B cell (primary cell): ENCODE measurements at regions not wholly inside any gene's neighbourhood (a gene's known extent, or its start where the extent isn't known, plus 50 kb on each side); places are given as distances from the start of the nearest gene placed in this dataset.

Source experiments
- ATAC-seq: fragments of 200-7000 bp; cut with Tn5 transposase; one replicate; pipeline ENCODE4 v1.10.0; 2021; ENCODE audit warnings: low read depth, mild to moderate bottlenecking, moderate number of reproducible peaks, moderate library complexity
- CTCF ChIA-PET: fragments of 350-600 bp; sonication (Branson Sonifier 250); formaldehyde crosslinking; loops from one replicate; lab custom pipeline; 2021; ENCODE audit warnings: antibody characterized with exemption, inconsistent platforms; lab: Charles Lee
- POLR2A ChIA-PET: fragments of 350-600 bp; sonication (Branson Sonifier 250); formaldehyde crosslinking; loops from one replicate; lab custom pipeline; 2021; ENCODE audit warnings: antibody characterized with exemption; lab: Charles Lee
- DNase-seq: peaks from one replicate; pipeline ENCODE4 v3.0.0; 2013
- H2AFZ ChIP-seq: 2 replicates; pipeline ENCODE4 v1.6.1; 2012; ENCODE audit warnings: mild to moderate bottlenecking, low read depth, low read length; ENCODE audit not compliant: insufficient read depth, poor library complexity, severe bottlenecking
- H3K27ac ChIP-seq, 2 donors: 1 replicate in 1 of 2; 2 replicates in 1 of 2; pipeline ENCODE4 v1.5.1; 2012 to 2013; ENCODE audit warnings: low read length in 2 of 2, mild to moderate bottlenecking in 2 of 2, moderate library complexity in 1 of 2
- H3K27me3 ChIP-seq, 4 experiments: fragments of 200-600 bp in 1 of 4; sonication (generic) in 1 of 4; replicated peaks in 1 of 4; 1 replicate in 2 of 4; 2 replicates in 2 of 4; pipeline versions ENCODE4 v1.6.1 to v1.7.0; 2013 to 2016; ENCODE audit warnings: low read length in 3 of 4, mild to moderate bottlenecking in 2 of 4, mixed read lengths in 1 of 4, moderate library complexity in 1 of 4; ENCODE audit not compliant: insufficient read depth in 4 of 4, control insufficient read depth in 3 of 4; ENCODE audit errors: control extremely low read depth in 1 of 4
- H3K36me3 ChIP-seq, 2 experiments: replicated peaks in 1 of 2; 1 replicate in 1 of 2; 2 replicates in 1 of 2; pipeline versions ENCODE4 v1.6.1 to v1.7.1; 2013; ENCODE audit warnings: low read length in 1 of 2; ENCODE audit not compliant: insufficient read depth in 2 of 2, control insufficient read depth in 1 of 2; ENCODE audit errors: control extremely low read depth in 1 of 2, extremely low read depth in 1 of 2
- H3K4me1 ChIP-seq, 2 donors: fragments of 200-600 bp in 1 of 2; sonication (generic) in 1 of 2; 1 replicate in 1 of 2; 2 replicates in 1 of 2; pipeline versions ENCODE4 v1.5.1 to v1.6.1; 2013 to 2017; ENCODE audit warnings: low read length in 2 of 2; ENCODE audit not compliant: control insufficient read depth in 2 of 2, insufficient read depth in 2 of 2
- H3K4me2 ChIP-seq: replicated peaks from 2 replicates; pipeline ENCODE3; 2012; ENCODE audit warnings: mild to moderate bottlenecking, low read depth, low read length; ENCODE audit not compliant: poor library complexity, severe bottlenecking
- H3K4me3 ChIP-seq, 5 experiments: fragments of 200-600 bp in 1 of 5; sonication (generic) in 1 of 5; 1 replicate in 3 of 5; 2 replicates in 2 of 5; pipeline versions ENCODE4 v1.5.1 to v1.7.0; 2011 to 2016; ENCODE audit warnings: low read length in 4 of 5, mild to moderate bottlenecking in 4 of 5, low read depth in 2 of 5, control low read depth in 1 of 5, moderate library complexity in 1 of 5; ENCODE audit not compliant: insufficient read depth in 1 of 5; ENCODE audit errors: control extremely low read depth in 1 of 5, extremely low read depth in 1 of 5
- H3K79me2 ChIP-seq: fragments of 200-600 bp; sonication (generic); one replicate; pipeline ENCODE4 v1.6.0; 2016; ENCODE audit warnings: low read length; ENCODE audit not compliant: control insufficient read depth, insufficient read depth
- H3K9ac ChIP-seq: fragments of 200-600 bp; sonication (generic); 2 replicates; pipeline ENCODE4 v1.6.1; 2017; ENCODE audit warnings: mild to moderate bottlenecking, low read length, moderate library complexity
- H3K9me3 ChIP-seq, 3 donors: one replicate each; pipeline versions ENCODE4 v1.6.1 to v1.7.1; 2013; ENCODE audit warnings: low read length in 2 of 3; ENCODE audit not compliant: control insufficient read depth in 2 of 3, insufficient read depth in 1 of 3; ENCODE audit errors: control extremely low read depth in 1 of 3
- H4K20me1 ChIP-seq: 2 replicates; pipeline ENCODE4 v1.6.0; 2012; ENCODE audit warnings: mild to moderate bottlenecking, low read length; ENCODE audit not compliant: insufficient read depth, control insufficient read depth, poor library complexity, severe bottlenecking
- H3K27ac Mint-ChIP-seq: one replicate; pipeline ENCODE4 v1.8.0; 2021; ENCODE audit warnings: mixed read lengths
- H3K27me3 Mint-ChIP-seq: one replicate; pipeline ENCODE4 v1.8.0; 2021; ENCODE audit warnings: mixed read lengths
- H3K4me1 Mint-ChIP-seq: one replicate; pipeline ENCODE4 v1.8.0; 2021; ENCODE audit warnings: mixed read lengths
- H3K4me3 Mint-ChIP-seq: one replicate; pipeline ENCODE4 v1.8.0; 2021; ENCODE audit warnings: mixed read lengths
- H3K9me3 Mint-ChIP-seq: one replicate; pipeline ENCODE4 v1.8.0; 2022; ENCODE audit warnings: mixed read lengths; ENCODE audit not compliant: insufficient read depth
- EZH2 ChIP-seq: IDR thresholded peaks from 2 replicates; pipeline ENCODE4 v1.6.1; 2012; ENCODE audit warnings: borderline replicate concordance, low read depth, mild to moderate bottlenecking, moderate library complexity, low read length; ENCODE audit not compliant: insufficient read depth, poor library complexity, severe bottlenecking
- WGBS: methylation state at CpG from one replicate; pipeline ENCODE4 v1.1.5; 2013; ENCODE audit warnings: missing lambda C conversion rate; ENCODE audit not compliant: insufficient coverage; 5-methylcytosine and 5-hydroxymethylcytosine counted together
- intact Hi-C: fragments of 100-400 bp; cut with micrococcal nuclease; formaldehyde crosslinking; loops from one replicate; pipeline ENCODE4 v1.10.0; 2022
- TF ChIP-seq, protein P1 (sequence below): fragments of 200-600 bp; IDR thresholded peaks from one replicate; pipeline ENCODE4 v1.8.0; 2022; ENCODE audit warnings: antibody characterized with exemption, mild to moderate bottlenecking

DNA sequence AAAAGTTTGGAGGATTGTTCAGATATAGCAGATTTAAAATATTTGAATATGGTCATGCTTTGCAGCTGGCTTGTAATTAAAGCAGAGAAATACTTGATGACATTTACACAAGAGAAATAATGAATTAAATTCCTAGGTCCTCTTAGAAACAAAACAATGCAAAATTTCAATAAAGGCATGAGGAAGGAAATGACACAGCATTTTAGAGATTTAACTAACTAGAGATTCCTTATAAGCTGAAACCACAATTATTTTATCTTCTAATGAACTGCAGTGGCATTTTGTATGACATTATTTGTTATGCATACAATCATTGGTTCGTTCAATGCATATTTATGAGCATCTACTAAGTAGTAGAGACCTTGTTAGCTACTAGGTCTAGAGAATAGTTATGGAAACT lies 490.9 kb downstream of the ZWINT start:
- Histone ChIP-seq H3K4me2 (no peak overlapping the region), H3K9ac (no peak overlapping the region), H3K4me1 (no peaks in the 10 kb centered on the region), H3K27ac (no peak overlapping the region), H3K79me2 (no peaks in the 10 kb centered on the region), H3K4me3 (no peak overlapping the region), H3K27me3 (no peaks in the 10 kb centered on the region), H3K36me3 (no peaks in the 10 kb centered on the region), H2AFZ (no peak overlapping the region), H4K20me1 (no peaks in the 10 kb centered on the region), H3K9me3 (no peaks in the 10 kb centered on the region)
- H3K27ac Mint-ChIP-seq = no peak overlapping the region
- intact Hi-C loops = no loop called here
- no peak overlapping the region for H3K4me3 Mint-ChIP-seq
- TF ChIP-seq EZH2 = no peak
- TF ChIP-seq, protein P1, sequence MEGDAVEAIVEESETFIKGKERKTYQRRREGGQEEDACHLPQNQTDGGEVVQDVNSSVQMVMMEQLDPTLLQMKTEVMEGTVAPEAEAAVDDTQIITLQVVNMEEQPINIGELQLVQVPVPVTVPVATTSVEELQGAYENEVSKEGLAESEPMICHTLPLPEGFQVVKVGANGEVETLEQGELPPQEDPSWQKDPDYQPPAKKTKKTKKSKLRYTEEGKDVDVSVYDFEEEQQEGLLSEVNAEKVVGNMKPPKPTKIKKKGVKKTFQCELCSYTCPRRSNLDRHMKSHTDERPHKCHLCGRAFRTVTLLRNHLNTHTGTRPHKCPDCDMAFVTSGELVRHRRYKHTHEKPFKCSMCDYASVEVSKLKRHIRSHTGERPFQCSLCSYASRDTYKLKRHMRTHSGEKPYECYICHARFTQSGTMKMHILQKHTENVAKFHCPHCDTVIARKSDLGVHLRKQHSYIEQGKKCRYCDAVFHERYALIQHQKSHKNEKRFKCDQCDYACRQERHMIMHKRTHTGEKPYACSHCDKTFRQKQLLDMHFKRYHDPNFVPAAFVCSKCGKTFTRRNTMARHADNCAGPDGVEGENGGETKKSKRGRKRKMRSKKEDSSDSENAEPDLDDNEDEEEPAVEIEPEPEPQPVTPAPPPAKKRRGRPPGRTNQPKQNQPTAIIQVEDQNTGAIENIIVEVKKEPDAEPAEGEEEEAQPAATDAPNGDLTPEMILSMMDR = no peak
- H3K27me3 Mint-ChIP-seq = no peaks in the 10 kb centered on the region
- H3K9me3 Mint-ChIP-seq = no peaks in the 10 kb centered on the region
- DNase-seq = no peak
- POLR2A ChIA-PET = no interaction called here
- no peak for ATAC-seq
- CTCF ChIA-PET = no interaction called here
- WGBS = no CpG with 5 or more reads among the region's 1 CpG
- H3K4me1 Mint-ChIP-seq = no peaks in the 10 kb centered on the region

DNA sequence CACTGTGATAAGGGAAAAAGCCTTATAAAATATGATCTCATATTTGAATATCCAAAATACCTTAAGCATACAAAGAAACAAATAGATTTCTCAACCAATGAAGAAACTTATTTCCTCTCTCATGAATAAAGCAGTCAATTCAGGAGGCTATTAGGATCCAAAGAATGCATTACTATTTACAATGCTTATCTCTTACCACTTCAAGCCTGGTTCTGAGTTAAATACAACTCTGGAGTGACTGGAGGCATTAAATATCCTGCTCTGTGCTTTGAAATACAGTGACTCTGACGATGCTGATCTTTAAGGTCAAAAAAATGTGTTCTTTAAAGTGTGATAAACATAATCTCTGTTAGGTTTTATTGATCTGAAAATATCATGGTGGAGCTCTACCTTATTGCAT lies 493.2 kb downstream of the ZWINT start:
- Histone ChIP-seq H3K9me3 (no peaks in the 10 kb centered on the region), H3K79me2 (no peaks in the 10 kb centered on the region), H3K4me2 (no peak overlapping the region), H3K4me1 (no peaks in the 10 kb centered on the region), H3K27ac (no peak overlapping the region), H4K20me1 (no peaks in the 10 kb centered on the region), H3K36me3 (no peaks in the 10 kb centered on the region), H3K4me3 (no peak overlapping the region), H2AFZ (no peak overlapping the region), H3K27me3 (no peaks in the 10 kb centered on the region), H3K9ac (no peak overlapping the region)
- TF ChIP-seq, protein P1 = no peak
- TF ChIP-seq EZH2 = no peak
- Mint-ChIP-seq H3K27me3 (no peaks in the 10 kb centered on the region), H3K4me3 (no peak overlapping the region), H3K27ac (no peak overlapping the region), H3K9me3 (no peaks in the 10 kb centered on the region), H3K4me1 (no peaks in the 10 kb centered on the region)
- POLR2A ChIA-PET = no interaction called here
- intact Hi-C loops = no loop called here
- ATAC-seq = no peak
- CTCF ChIA-PET = no interaction called here
- WGBS = 57% methylated on average over 1 of the region's 1 CpG
- DNase-seq = no peak
